ENCODE measurements at regions not wholly inside any gene's neighbourhood (a gene's known extent, or its start where the extent isn't known, plus 50 kb on each side); places are given as distances from the start of the nearest gene placed in this dataset.

- dilution Hi-C loops (cut with MboI; ENCODE audit: extremely low pct_ligation_motif_present, low sequenced_read_pairs) = no loop called here
- intact Hi-C loops (cut with micrococcal nuclease) = loop anchor here (10.0 kb wide), 1 partner anchor 63 kb away; no protein-coding TSS in a partner anchor
- FAIRE-seq (no peak), DNase-seq (ENCODE audit: low read depth, low spot score) (no peak)
- no peaks in the 10 kb centered on the region for H3K79me2 ChIP-seq (ENCODE audit: control insufficient read depth, insufficient read depth, low read length)
- ChIA-PET POLR2A (no interaction called here), CTCF (interaction anchor here (1.7 kb wide), 1 partner anchor 81 kb away, joined by 4 read pairs; no protein-coding TSS in a partner anchor)
- no peaks in the 10 kb centered on the region for H3K9me3 ChIP-seq (replicated peaks; ENCODE audit: control insufficient read depth, insufficient read depth, low read length)
- no peak overlapping the region for H3K27ac ChIP-seq (ENCODE audit: insufficient read depth, low read depth, low read length)
- H3K4me1 ChIP-seq (ENCODE audit: control insufficient read depth, extremely low read depth, insufficient read depth, low read length) = no peaks in the 10 kb centered on the region
- no peaks in the 10 kb centered on the region for H3K36me3 ChIP-seq (ENCODE audit: control insufficient read depth in 2 of 2, extremely low read depth in 1 of 2, insufficient read depth in 2 of 2, low read length in 2 of 2)
- no peaks in the 10 kb centered on the region for H3K9me1 ChIP-seq (replicated peaks; ENCODE audit: control insufficient read depth, extremely low read depth, insufficient read depth, low read length)
- no peak overlapping the region for H3K9ac ChIP-seq (replicated peaks; ENCODE audit: extremely low read depth, insufficient read depth, low read length)
- no peak overlapping the region for H3K4me2 ChIP-seq (ENCODE audit: insufficient read depth, low read length)
- H3K4me3 ChIP-seq (replicated peaks in 1 of 3; ENCODE audit: insufficient read depth in 1 of 3, low read depth in 1 of 3, low read length in 3 of 3) = no peak overlapping the region
- H3K27me3 ChIP-seq (ENCODE audit: control insufficient read depth in 2 of 2, insufficient read depth in 2 of 2, low read length in 2 of 2) = peaks cover 0 to 2% of the 10 kb centered on the region in 2 experiments
- H4K20me1 ChIP-seq (replicated peaks; ENCODE audit: control insufficient read depth, extremely low read depth, insufficient read depth, low read length) = no peaks in the 10 kb centered on the region
- no TSS peak for BruUV-seq (replicated peaks)
- TF ChIP-seq POLR2A (IDR thresholded peaks at IDR 0.05; ENCODE audit: low read depth, low read length) = no peak
- no peak for TF ChIP-seq CTCF (IDR thresholded peaks at IDR 0.05; ENCODE audit: extremely low read depth in 1 of 2, insufficient read depth in 1 of 2, low read depth in 1 of 2, low read length in 2 of 2)
- H2AFZ ChIP-seq (ENCODE audit: low read depth, low read length) = no peak overlapping the region
Observed at GRCh38 chr11:7197469-7197868, 54.2 kb upstream of the SYT9 start.

Measured in endothelial cell of umbilical vein (primary cell).